SK-N-SH treated with all-trans-retinoic acid at 6 μM for 48 hours (cell line): ENCODE measurements at regions not wholly inside any gene's neighbourhood (a gene's known extent, or its start where the extent isn't known, plus 50 kb on each side); places are given as distances from the start of the nearest gene placed in this dataset.

ENCODE experiments used
- ATAC-seq: fragments of 200-7000 bp; cut with Tn5 transposase; 3 replicates; pipeline ENCODE4 v1.9.1; 2020; ENCODE audit warnings: mild to moderate bottlenecking, moderate library complexity
- ARNTL ChIP-seq: fragments of 450-650 bp; formaldehyde crosslinking; IDR thresholded peaks from 2 replicates; pipeline ENCODE4 v1.5.0; 2020; ENCODE audit warnings: low read depth, mild to moderate bottlenecking, moderate library complexity, borderline replicate concordance
- BACH2 ChIP-seq: fragments of 250-450 bp; sonication (Bioruptor Pico); IDR thresholded peaks from 2 replicates; pipeline ENCODE4 v1.9.0; 2021; ENCODE audit warnings: mild to moderate bottlenecking, borderline replicate concordance
- GLIS3 ChIP-seq: fragments of 250-450 bp; sonication (Bioruptor Pico); IDR thresholded peaks from 2 replicates; pipeline ENCODE4 v1.5.0; 2020; ENCODE audit warnings: mild to moderate bottlenecking, moderate library complexity
- ISL1 ChIP-seq: fragments of 250-450 bp; sonication (Bioruptor Pico); IDR thresholded peaks from 2 replicates; pipeline ENCODE4 v2.1.2; 2022; ENCODE audit warnings: mild to moderate bottlenecking, moderate library complexity
- OSR1 ChIP-seq: fragments of 250-450 bp; sonication (Bioruptor Pico); IDR thresholded peaks from 2 replicates; pipeline ENCODE4 v1.8.0; 2022; ENCODE audit warnings: moderate library complexity, mild to moderate bottlenecking, inconsistent platforms
- PPARA ChIP-seq: fragments of 250-450 bp; sonication (Bioruptor Pico); IDR thresholded peaks from 2 replicates; pipeline ENCODE4 v1.5.0; 2020; ENCODE audit warnings: mild to moderate bottlenecking, borderline replicate concordance
- RARB ChIP-seq: fragments of 250-450 bp; sonication (Bioruptor Pico); IDR thresholded peaks from 2 replicates; pipeline ENCODE4 v1.8.0; 2021; ENCODE audit warnings: mild to moderate bottlenecking, moderate library complexity
- SNAI2 ChIP-seq: fragments of 250-450 bp; sonication (Bioruptor Pico); IDR thresholded peaks from 2 replicates; pipeline ENCODE4 v1.5.0; 2020; ENCODE audit warnings: mild to moderate bottlenecking, moderate library complexity
- TCF4 ChIP-seq: fragments of 250-450 bp; sonication (Bioruptor Pico); IDR thresholded peaks from 2 replicates; pipeline ENCODE4 v1.8.0; 2021; ENCODE audit warnings: mild to moderate bottlenecking, moderate library complexity, borderline replicate concordance
- TOX ChIP-seq: fragments of 250-450 bp; sonication (Bioruptor Pico); IDR thresholded peaks from 2 replicates; pipeline ENCODE4 v1.8.0; 2021; ENCODE audit warnings: mild to moderate bottlenecking, moderate library complexity, borderline replicate concordance
- ZC3H10 ChIP-seq: fragments of 250-450 bp; sonication (Bioruptor Pico); IDR thresholded peaks from 2 replicates; pipeline ENCODE4 v1.5.1; 2021; ENCODE audit warnings: mild to moderate bottlenecking, moderate library complexity
- ZFP3 ChIP-seq: fragments of 250-450 bp; sonication (Bioruptor Pico); IDR thresholded peaks from 2 replicates; pipeline ENCODE4 v1.5.0; 2020; ENCODE audit warnings: mild to moderate bottlenecking, moderate library complexity
- ZNF565 ChIP-seq: fragments of 450-650 bp; formaldehyde crosslinking; conservative IDR thresholded peaks from 2 replicates; pipeline ENCODE4 v1.5.0; 2020; ENCODE audit warnings: low read depth, mild to moderate bottlenecking, moderate library complexity
- ZNF8 ChIP-seq: fragments of 450-650 bp; formaldehyde crosslinking; IDR thresholded peaks from 2 replicates; pipeline ENCODE4 v1.5.0; 2020; ENCODE audit warnings: mild to moderate bottlenecking, moderate library complexity
- TF ChIP-seq, protein P1 (sequence below): fragments of 250-450 bp; sonication (Bioruptor Pico); IDR thresholded peaks from 2 replicates; pipeline ENCODE4 v1.8.0; 2021; ENCODE audit warnings: low read depth, mild to moderate bottlenecking, moderate library complexity, borderline replicate concordance
- TF ChIP-seq, protein P2 (sequence below): fragments of 250-450 bp; sonication (Bioruptor Pico); IDR thresholded peaks from 2 replicates; pipeline ENCODE4 v1.5.0; 2020; ENCODE audit warnings: mild to moderate bottlenecking, moderate library complexity
- TF ChIP-seq, protein P3 (sequence below): fragments of 250-450 bp; sonication (Bioruptor Pico); IDR thresholded peaks from 2 replicates; pipeline ENCODE4 v1.5.1; 2021; ENCODE audit warnings: mild to moderate bottlenecking, moderate library complexity
- TF ChIP-seq, protein P4 (sequence below): fragments of 250-450 bp; sonication (Bioruptor Pico); IDR thresholded peaks from 2 replicates; pipeline ENCODE4 v1.5.1; 2020; ENCODE audit warnings: low read depth, mild to moderate bottlenecking, moderate library complexity
- TF ChIP-seq, protein P5 (sequence below): fragments of 250-450 bp; sonication (Bioruptor Pico); IDR thresholded peaks from 2 replicates; pipeline ENCODE4 v1.8.0; 2020; ENCODE audit warnings: mild to moderate bottlenecking, moderate library complexity, borderline replicate concordance

DNA sequence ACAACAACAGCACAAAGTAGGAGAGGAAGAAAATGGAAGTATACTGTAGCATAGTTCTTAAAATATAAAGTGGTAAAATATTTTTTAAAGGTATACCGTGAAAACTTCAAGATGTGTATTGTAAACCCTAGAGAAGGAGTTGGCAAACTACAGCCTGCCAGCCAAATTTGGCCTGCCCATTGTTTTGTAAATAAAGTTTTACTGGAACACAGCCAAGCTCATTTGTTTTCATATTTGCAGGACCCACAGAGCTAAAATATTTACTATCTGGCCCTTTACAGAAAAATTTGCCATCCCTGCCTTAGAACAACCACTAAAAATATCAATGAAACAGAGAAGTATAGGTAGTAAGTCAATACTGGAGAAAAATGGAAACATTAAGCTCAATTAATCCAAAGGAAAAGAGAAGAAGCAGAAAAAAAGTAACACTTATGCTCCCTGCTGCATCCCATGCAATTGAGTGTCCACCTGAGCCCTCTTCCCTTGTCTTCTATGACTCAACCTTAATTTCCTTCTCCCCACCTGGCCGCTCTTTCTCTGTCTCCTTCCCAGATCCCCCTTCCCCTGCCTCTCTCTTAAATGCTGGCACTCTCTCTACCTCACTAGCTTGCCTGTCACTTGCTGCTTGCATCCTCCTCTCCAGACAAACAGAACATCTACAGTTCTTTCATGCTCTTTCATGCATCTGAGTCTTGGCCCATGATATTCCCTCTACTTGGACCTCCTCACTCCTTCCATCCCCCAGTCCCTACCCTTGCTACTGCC lies 50.6 kb upstream of the FER start:
- TF ChIP-seq ZFP3 (no peak), PPARA (CRISPR knock-in tag) (no peak), ARNTL (CRISPR knock-in tag) (no peak), OSR1 (no peak)
- TF ChIP-seq, protein P1, sequence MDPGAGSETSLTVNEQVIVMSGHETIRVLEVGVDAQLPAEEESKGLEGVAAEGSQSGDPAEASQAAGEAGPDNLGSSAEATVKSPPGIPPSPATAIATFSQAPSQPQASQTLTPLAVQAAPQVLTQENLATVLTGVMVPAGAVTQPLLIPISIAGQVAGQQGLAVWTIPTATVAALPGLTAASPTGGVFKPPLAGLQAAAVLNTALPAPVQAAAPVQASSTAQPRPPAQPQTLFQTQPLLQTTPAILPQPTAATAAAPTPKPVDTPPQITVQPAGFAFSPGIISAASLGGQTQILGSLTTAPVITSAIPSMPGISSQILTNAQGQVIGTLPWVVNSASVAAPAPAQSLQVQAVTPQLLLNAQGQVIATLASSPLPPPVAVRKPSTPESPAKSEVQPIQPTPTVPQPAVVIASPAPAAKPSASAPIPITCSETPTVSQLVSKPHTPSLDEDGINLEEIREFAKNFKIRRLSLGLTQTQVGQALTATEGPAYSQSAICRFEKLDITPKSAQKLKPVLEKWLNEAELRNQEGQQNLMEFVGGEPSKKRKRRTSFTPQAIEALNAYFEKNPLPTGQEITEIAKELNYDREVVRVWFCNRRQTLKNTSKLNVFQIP (CRISPR knock-in tag), result no peak

DNA sequence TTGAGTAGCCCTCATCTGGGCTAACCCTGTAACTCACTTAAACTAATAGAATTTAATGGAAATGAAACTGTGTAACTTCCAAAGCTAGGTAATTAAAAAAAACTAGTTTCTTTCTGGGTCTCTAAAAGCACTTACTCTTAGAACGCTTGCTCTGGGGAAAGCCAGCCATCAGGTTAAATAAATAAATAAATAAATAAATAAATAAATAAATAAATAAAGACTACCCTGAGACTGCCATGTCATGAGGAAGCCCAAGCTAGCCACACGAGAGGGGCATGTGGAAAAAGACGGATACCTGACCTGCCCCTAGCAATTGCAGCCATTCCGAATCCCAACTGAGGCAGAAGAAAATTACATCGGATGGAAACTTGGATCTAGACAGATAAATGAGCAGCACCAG lies 51.3 kb upstream of the FER start:
- ATAC-seq, result no peak
- TF ChIP-seq, protein P2, sequence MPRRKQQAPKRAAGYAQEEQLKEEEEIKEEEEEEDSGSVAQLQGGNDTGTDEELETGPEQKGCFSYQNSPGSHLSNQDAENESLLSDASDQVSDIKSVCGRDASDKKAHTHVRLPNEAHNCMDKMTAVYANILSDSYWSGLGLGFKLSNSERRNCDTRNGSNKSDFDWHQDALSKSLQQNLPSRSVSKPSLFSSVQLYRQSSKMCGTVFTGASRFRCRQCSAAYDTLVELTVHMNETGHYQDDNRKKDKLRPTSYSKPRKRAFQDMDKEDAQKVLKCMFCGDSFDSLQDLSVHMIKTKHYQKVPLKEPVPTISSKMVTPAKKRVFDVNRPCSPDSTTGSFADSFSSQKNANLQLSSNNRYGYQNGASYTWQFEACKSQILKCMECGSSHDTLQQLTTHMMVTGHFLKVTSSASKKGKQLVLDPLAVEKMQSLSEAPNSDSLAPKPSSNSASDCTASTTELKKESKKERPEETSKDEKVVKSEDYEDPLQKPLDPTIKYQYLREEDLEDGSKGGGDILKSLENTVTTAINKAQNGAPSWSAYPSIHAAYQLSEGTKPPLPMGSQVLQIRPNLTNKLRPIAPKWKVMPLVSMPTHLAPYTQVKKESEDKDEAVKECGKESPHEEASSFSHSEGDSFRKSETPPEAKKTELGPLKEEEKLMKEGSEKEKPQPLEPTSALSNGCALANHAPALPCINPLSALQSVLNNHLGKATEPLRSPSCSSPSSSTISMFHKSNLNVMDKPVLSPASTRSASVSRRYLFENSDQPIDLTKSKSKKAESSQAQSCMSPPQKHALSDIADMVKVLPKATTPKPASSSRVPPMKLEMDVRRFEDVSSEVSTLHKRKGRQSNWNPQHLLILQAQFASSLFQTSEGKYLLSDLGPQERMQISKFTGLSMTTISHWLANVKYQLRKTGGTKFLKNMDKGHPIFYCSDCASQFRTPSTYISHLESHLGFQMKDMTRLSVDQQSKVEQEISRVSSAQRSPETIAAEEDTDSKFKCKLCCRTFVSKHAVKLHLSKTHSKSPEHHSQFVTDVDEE (CRISPR knock-in tag), result no peak
- TF ChIP-seq OSR1 (no peak), SNAI2 (CRISPR knock-in tag) (no peak), ZNF8 (CRISPR knock-in tag) (no peak), ARNTL (CRISPR knock-in tag) (no peak)
- TF ChIP-seq, protein P1 (CRISPR knock-in tag), result no peak
- TF ChIP-seq, protein P3, sequence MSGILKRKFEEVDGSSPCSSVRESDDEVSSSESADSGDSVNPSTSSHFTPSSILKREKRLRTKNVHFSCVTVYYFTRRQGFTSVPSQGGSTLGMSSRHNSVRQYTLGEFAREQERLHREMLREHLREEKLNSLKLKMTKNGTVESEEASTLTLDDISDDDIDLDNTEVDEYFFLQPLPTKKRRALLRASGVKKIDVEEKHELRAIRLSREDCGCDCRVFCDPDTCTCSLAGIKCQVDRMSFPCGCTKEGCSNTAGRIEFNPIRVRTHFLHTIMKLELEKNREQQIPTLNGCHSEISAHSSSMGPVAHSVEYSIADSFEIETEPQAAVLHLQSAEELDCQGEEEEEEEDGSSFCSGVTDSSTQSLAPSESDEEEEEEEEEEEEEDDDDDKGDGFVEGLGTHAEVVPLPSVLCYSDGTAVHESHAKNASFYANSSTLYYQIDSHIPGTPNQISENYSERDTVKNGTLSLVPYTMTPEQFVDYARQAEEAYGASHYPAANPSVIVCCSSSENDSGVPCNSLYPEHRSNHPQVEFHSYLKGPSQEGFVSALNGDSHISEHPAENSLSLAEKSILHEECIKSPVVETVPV (CRISPR knock-in tag), result no peak

More for the DNA sequence above, 50.6 kb upstream of the FER start:
- no peak for ATAC-seq

DNA sequence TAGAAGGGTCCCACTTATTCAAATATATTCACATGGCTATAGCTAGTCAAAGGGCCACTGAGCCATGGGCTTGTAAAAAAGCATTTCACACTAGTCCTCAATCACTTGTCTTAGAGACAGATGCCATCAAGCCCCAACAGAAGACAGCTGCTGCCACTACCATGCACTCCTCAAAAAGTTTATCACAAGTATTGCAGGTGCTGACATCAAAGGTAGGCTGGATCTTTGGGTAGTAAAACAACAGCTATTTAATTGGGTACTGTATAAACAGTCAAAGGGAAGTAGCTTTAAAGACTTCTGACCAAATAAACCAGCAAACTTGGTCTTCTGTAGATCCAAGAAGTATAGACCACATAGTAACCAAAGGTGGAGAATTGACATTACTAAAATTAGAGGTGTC lies 59.2 kb upstream of the FER start:
- no peak for ATAC-seq
- TF ChIP-seq, protein P1 (CRISPR knock-in tag), result no peak
- TF ChIP-seq BACH2 (CRISPR knock-in tag) (no peak), TOX (CRISPR knock-in tag) (no peak), TCF4 (no peak), RARB (CRISPR knock-in tag) (no peak), ISL1 (no peak), GLIS3 (CRISPR knock-in tag) (no peak), OSR1 (no peak), ZNF8 (CRISPR knock-in tag) (no peak), ZNF565 (CRISPR knock-in tag) (no peak), PPARA (CRISPR knock-in tag) (no peak), SNAI2 (CRISPR knock-in tag) (no peak), ZC3H10 (CRISPR knock-in tag) (no peak)
- TF ChIP-seq, protein P4, sequence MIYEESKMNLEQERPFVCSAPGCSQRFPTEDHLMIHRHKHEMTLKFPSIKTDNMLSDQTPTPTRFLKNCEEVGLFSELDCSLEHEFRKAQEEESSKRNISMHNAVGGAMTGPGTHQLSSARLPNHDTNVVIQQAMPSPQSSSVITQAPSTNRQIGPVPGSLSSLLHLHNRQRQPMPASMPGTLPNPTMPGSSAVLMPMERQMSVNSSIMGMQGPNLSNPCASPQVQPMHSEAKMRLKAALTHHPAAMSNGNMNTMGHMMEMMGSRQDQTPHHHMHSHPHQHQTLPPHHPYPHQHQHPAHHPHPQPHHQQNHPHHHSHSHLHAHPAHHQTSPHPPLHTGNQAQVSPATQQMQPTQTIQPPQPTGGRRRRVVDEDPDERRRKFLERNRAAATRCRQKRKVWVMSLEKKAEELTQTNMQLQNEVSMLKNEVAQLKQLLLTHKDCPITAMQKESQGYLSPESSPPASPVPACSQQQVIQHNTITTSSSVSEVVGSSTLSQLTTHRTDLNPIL (CRISPR knock-in tag), result no peak
- TF ChIP-seq, protein P3 (CRISPR knock-in tag), result no peak
- TF ChIP-seq, protein P5, sequence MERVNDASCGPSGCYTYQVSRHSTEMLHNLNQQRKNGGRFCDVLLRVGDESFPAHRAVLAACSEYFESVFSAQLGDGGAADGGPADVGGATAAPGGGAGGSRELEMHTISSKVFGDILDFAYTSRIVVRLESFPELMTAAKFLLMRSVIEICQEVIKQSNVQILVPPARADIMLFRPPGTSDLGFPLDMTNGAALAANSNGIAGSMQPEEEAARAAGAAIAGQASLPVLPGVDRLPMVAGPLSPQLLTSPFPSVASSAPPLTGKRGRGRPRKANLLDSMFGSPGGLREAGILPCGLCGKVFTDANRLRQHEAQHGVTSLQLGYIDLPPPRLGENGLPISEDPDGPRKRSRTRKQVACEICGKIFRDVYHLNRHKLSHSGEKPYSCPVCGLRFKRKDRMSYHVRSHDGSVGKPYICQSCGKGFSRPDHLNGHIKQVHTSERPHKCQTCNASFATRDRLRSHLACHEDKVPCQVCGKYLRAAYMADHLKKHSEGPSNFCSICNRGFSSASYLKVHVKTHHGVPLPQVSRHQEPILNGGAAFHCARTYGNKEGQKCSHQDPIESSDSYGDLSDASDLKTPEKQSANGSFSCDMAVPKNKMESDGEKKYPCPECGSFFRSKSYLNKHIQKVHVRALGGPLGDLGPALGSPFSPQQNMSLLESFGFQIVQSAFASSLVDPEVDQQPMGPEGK (CRISPR knock-in tag), result no peak
